Activated T-cell treated with anti-CD3 and anti-CD28 coated beads for 1 hour (primary cell): ENCODE measurements at regions not wholly inside any gene's neighbourhood (a gene's known extent, or its start where the extent isn't known, plus 50 kb on each side); places are given as distances from the start of the nearest gene placed in this dataset.
"Not testable (repeated sequence)": the region's sequence is repeated elsewhere in the genome, so short reads cannot be mapped to it uniquely, and the experiment has no call there.

Source experiments
- DNase-seq: peaks from one replicate; pipeline ENCODE4 v3.0.0-alpha.2; 2020; ENCODE audit warnings: low read depth

DNA sequence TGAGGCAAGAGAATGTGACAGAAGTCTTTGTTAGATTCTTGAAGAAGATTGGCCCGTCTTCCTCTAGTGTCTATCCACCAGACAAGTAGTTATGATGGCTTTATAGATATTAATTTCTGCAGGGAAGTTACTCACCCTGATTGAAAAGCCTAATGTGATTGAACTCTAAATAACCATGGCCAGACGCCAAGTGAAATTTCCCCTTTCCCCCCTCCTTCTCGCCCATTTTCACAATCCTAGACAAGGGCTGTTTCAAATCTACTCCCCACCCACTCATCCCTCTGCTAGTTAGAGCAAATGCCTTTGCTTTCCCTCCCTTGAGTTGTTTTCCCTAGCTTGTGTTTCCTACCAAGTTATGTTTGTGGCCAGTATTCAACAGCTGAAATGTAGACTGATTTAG lies 182.5 kb downstream of the TMEM167A start:
- no peak for DNase-seq

GRCh38 chr5:82889088-82889487 lies 188.1 kb downstream of the TMEM167A start:
- no peak for DNase-seq

GRCh38 chr5:82886911-82887310 lies 190.3 kb downstream of the TMEM167A start:
- no peak for DNase-seq

DNA sequence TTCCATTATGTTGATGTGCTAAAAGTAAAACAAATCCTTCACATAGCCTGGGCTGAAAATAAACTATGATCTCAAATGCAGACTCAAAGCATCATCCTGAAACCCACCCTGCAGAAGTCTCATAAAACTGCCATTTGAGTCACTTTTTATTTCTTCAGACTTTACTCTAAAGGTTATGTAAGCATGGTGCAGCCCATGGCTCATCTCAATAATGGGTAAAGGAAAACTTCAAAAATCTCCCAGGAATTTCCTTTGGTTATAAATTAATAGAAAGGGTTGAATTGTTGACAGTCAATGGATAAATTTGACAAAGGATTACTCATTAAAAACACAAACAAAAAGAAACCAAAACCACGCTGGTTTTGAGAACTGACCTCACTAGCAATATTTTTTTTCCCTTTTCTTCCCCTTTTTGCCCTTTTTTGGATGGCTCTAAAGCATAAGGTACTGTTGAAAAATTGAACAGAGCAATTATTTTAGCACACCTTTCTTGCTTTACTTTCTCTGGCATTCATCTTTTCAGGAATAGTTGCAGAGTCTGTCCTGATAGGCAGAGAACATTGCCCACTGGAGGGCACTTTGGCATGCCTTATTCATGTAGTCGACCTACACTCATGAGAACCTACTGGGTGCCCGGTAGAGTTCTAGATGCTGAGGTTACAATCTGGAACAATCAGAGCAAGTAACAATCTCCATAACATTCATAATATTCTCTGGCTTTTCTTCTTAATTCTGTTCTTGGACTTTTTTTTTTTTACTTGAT lies 191.4 kb downstream of the TMEM167A start:
- no peak for DNase-seq

DNA sequence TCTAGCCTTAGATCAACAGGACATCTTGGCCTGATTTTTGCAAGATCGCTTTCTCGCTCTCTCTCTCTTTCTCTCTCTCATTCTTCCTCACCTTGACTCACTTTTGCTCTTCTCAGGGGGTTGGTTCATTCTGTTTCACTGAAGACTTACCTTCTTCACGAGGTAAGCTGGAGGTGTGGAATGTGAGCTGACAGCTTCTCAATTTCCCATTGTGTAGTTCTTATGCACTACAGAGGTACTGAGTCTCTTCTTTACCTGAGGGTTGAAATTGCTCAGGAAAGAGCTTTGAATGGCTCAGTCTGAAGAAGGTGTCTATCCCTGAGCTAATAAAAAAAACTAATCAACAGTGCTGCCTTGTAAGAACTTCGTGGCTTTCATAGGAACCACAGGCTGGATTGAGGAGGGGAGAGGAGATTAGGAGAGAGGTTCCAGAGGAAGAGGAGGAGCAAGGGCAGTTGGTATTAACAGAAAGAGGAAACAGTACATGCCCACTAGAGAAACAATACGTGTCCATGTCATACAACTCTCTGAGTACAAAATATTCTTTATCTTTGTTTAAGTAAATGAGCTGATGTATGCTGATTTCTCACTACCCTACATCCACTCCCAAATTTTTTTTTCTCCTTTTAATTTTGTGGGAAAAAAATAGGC lies 192.2 kb downstream of the TMEM167A start:
- no peak for DNase-seq

DNA sequence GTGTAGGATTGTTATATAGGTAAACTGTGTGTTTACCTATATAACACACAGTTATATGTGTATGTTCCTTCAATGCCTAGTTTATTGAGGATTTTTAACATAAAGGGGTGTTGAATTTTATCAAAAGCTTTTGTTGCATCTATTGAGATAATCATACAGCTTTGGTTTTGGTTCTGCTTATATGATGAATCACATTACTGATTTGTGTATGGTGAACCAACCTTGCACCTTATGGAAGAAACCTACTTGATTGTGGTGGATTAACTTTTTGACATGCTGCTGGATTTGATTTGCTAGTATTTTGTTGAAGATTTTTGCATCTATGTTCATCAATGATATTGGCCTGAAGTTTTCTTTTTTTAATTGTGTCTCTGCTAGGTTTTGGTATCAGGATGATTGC lies 194.9 kb downstream of the TMEM167A start:
- no peak for DNase-seq

DNA sequence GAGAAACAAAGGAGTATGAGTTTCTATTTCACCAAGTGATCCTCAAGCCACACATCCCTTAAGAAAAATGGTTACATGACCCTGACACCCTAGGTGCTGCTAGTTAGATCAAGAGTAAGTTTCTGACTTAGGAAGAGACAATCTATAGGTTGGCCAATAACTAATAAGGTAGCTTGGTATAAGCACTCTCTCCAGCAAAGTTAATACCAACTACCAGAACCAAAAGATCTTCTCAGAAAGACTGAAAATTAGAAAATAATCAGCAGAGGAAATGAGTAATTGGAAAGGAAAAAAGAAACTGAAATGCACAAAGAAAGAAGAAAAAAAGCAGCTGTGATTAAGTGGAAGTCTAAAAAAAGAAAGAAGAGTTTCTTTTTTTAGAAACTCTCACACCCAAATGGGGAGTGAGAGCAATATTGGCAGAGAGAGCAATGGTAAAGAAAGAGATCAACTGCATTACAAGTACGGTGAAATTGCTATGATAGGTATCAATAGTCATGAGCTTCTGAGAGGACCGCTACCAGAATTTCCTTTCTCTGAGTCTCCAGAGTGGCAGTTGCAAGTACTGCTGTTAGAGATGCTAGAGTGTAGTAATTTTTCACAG lies 195.5 kb downstream of the TMEM167A start:
- no peak for DNase-seq

GRCh38 chr5:82879089-82879488 lies 198.1 kb downstream of the TMEM167A start:
- DNase-seq = no peak

DNA sequence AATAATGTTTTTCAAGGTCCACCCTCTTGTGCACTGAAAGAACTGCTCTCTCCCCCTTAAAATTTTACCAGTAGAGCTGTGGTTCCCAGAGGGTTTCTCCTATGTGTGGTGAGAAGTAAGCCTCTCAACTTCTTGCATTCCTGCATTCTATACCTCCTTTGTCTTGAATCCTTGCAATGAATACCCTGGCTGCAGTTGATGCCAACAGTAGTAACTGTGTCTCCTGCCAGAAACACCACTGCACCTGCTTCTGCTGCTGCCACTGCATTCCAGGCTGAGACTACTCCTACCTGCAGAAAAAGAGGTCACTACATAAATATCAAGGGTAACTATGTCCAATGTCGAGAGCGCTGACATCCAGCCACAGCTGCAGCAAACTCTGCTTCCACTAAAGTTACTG lies 203.7 kb downstream of the TMEM167A start:
- DNase-seq = no peak

- DNase-seq = not testable (repeated sequence)
Measured at GRCh38 chr5:82872321-82873288, 204.6 kb downstream of the TMEM167A start.

DNA sequence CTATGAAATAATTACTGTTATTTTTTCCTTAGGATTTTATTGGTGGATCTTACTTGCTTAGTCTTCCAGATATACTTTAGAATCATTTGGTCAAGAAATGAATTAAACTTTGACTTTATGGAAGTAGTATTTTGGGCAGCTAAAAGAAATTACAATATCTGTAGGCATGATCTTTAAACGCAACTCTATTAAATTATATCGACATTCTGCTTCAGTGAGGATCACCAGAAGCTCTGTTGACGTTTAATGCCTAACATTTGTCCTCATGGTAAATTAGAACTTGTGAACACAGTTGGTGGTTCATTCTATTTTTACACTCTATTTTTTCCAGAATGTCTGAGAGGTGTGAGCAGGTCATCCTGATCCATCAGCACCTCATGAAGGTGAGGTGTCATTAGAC lies 211.6 kb downstream of the TMEM167A start:
- DNase-seq = no peak

DNA sequence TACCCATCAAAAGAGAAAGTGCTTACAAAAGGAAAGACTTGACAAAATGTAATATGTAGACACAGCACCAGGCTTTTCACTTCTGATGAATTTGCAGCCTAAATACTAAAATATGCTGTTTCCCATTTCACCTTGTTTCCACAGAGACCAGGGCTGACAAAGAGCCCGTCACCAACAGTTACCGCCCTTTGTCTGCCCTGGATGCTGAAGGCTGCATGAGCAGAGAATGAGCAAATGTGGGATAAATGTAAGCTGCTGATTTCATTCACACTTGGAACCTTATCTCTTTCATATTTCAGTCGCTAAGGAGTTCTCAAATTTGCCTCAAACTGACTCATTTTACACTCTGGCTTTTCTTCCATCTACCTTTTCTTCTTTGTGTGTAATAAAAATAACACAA lies 213.9 kb downstream of the TMEM167A start:
- no peak for DNase-seq

DNA sequence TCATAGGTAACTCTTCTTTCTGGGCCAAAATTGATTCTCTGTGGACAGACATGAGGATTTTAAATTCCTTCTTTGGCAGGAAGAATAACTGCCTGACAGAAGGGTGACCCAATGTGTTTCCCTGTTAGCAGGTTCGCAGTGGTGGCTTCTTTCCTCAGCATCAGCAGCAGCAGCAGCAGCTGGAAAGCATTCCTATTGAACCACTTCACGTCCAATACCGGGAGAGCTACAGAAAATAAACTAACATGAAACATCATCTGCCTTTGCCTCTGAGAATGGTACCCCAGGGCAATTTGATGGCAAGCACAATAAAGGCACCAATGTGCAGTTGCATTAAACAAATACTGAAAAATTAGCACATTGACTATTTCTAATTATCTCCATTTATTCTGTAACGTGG lies 214.5 kb downstream of the TMEM167A start:
- DNase-seq = no peak

- DNase-seq = no peak
Measured at GRCh38 chr5:82862261-82862660, 214.9 kb downstream of the TMEM167A start.

- DNase-seq = no peak
Measured at GRCh38 chr5:82861701-82862100, 215.5 kb downstream of the TMEM167A start.

GRCh38 chr5:82859451-82860140 lies 217.6 kb downstream of the TMEM167A start:
- DNase-seq = no peak

DNA sequence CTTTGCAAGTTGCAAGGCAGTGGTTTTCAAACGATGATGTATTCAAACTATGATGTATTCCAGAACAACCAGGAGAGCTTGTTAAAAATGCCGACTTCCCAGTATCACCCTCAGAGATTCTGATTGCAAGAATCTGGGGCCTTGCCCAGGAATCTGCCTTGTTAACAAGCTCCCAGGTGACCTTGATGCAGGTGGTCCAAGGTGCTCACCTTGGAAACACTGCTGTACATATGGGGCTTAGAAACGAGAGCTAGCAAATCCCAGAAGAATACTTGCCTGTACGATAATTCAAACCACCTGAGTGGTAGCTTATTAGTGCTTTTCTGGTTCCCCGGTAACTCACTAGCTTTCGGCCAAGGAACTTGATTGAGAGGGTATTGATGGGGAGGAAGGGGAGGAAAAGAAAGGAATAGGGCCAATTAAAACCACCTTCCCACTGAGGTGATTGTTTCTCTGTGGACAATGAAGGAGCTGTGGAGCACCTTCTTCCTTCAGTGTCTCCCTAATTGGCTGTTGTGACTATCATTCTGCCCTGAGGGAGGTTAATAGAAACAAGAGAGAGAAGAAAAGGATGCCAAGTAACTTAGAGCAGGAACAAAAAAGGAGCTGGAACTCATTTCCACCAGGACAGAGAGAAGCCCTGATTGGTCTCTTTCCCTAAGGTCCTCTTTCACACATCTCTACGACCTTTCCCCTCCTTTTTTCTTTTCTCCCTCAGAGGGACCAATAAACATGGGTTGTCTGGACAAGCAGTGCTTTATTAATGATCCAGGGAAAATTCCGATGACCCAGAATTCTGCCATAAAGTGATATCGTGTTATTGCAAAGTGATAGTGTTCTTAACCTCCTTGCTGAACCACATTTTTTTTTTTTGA lies 218.8 kb downstream of the TMEM167A start:
- no peak for DNase-seq

GRCh38 chr5:82855893-82856550 lies 221.2 kb downstream of the TMEM167A start:
- DNase-seq = no peak

- no peak for DNase-seq
Measured at GRCh38 chr5:82854956-82855355, 222.2 kb downstream of the TMEM167A start.

GRCh38 chr5:82851471-82851870 lies 225.7 kb downstream of the TMEM167A start:
- no peak for DNase-seq
